ENCODE measurements at regions not wholly inside any gene's neighbourhood (a gene's known extent, or its start where the extent isn't known, plus 50 kb on each side); places are given as distances from the start of the nearest gene placed in this dataset.

GRCh38 chr16:88300463-88300835 lies 82.3 kb upstream of the ZNF469 start:
- TF ChIP-seq CTCF (conservative IDR thresholded peaks at IDR 0.05), result no peak
- H3K27ac ChIP-seq, result no peak overlapping the region

GRCh38 chr16:88301431-88301830 lies 81.3 kb upstream of the ZNF469 start:
- H3K27ac ChIP-seq, result no peak overlapping the region
- TF ChIP-seq CTCF (conservative IDR thresholded peaks at IDR 0.05), result no peak

GRCh38 chr16:88301886-88302285 lies 80.9 kb upstream of the ZNF469 start:
- H3K27ac ChIP-seq, result no peak overlapping the region
- no peak for TF ChIP-seq CTCF (conservative IDR thresholded peaks at IDR 0.05)

GRCh38 chr16:88302666-88303065 lies 80.1 kb upstream of the ZNF469 start:
- H3K27ac ChIP-seq, result no peak overlapping the region
- no peak for TF ChIP-seq CTCF (conservative IDR thresholded peaks at IDR 0.05)

- no peak for TF ChIP-seq CTCF (conservative IDR thresholded peaks at IDR 0.05)
- no peak overlapping the region for H3K27ac ChIP-seq
Observed at GRCh38 chr16:88303405-88303804, 79.4 kb upstream of the ZNF469 start.

GRCh38 chr16:88303890-88304819 lies 78.6 kb upstream of the ZNF469 start:
- no peak overlapping the region for H3K27ac ChIP-seq
- TF ChIP-seq CTCF (conservative IDR thresholded peaks at IDR 0.05), result no peak

- no peak for TF ChIP-seq CTCF (conservative IDR thresholded peaks at IDR 0.05)
- no peak overlapping the region for H3K27ac ChIP-seq
Observed at GRCh38 chr16:88305176-88305575, 77.6 kb upstream of the ZNF469 start.

All from VCaP (cell line).